ENCODE measurements at regions not wholly inside any gene's neighbourhood (a gene's known extent, or its start where the extent isn't known, plus 50 kb on each side); places are given as distances from the start of the nearest gene placed in this dataset.

DNA sequence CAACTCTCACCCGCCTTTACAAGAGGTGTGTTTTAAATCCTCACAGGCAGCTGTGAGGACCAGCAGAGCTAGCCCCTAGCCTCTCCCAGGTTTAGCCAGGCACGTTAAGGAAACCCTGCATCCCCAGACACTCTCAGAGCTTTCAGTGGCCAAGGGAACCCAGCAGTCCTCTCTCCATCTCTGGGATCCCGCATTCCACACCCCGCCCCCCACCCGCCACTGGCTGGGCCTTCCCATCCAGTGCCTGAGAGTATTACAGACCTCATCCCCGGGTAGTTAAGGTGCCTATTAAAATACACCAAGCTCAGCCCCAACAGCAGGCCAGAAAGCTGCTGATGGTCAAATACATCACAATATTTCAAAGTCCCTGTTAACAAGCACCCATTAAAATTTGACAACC, 256.2 kb downstream of the BCOR start:
- TF ChIP-seq, protein P1, sequence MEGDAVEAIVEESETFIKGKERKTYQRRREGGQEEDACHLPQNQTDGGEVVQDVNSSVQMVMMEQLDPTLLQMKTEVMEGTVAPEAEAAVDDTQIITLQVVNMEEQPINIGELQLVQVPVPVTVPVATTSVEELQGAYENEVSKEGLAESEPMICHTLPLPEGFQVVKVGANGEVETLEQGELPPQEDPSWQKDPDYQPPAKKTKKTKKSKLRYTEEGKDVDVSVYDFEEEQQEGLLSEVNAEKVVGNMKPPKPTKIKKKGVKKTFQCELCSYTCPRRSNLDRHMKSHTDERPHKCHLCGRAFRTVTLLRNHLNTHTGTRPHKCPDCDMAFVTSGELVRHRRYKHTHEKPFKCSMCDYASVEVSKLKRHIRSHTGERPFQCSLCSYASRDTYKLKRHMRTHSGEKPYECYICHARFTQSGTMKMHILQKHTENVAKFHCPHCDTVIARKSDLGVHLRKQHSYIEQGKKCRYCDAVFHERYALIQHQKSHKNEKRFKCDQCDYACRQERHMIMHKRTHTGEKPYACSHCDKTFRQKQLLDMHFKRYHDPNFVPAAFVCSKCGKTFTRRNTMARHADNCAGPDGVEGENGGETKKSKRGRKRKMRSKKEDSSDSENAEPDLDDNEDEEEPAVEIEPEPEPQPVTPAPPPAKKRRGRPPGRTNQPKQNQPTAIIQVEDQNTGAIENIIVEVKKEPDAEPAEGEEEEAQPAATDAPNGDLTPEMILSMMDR (IDR thresholded peaks at IDR 0.05; ENCODE audit: low read depth, low read length): no peak

DNA sequence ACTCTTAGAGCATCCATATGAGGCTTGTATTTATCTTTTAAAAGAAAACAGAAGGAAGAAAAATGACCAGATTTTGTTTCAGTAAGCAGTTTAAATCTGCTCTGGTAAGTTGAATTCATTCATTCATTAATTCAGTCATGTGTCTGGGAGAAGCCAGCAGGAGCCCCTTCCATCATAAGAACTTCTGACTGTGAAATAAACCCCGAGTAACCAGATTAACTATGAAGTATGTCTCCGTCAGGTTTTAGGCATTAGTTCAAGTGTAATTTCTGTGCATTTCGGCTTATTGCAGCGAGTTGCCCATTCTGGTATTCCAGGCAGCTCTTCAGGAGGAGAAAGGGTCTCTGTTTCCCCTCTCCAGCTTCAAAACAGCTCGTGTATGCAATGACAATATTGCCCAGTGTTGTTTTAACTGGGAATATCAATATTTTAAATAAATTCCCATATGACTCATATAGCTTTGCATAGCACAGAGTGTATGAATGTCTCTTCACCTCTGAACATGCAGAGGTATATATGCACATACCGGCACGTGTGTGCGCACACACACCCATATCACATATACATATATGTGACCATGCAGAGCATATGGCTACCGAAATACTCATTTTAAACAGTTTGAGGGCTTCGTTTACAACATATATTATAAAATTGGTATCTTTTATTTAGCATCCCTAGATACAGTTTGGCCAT, 255.3 kb downstream of the BCOR start:
- DNase-seq (ENCODE audit: low read depth in 1 of 2, low spot score in 1 of 2): no peak
- Histone ChIP-seq H3K4me3 (no peak overlapping the region), H3K27me3 (no peaks in the 10 kb centered on the region), H3K9me3 (ENCODE audit: low read depth) (no peaks in the 10 kb centered on the region), H3K36me3 (no peaks in the 10 kb centered on the region), H3K4me1 (ENCODE audit: low read depth) (peaks cover 9% of the 10 kb centered on the region), H3K27ac (no peak overlapping the region)
- TF ChIP-seq, protein P1 (IDR thresholded peaks at IDR 0.05; ENCODE audit: low read depth, low read length): no peak

More for the DNA sequence above, 256.2 kb downstream of the BCOR start:
- H3K4me1 ChIP-seq (ENCODE audit: low read depth): peaks cover 9% of the 10 kb centered on the region
- H3K27me3 ChIP-seq: no peaks in the 10 kb centered on the region
- H3K27ac ChIP-seq: no peak overlapping the region
- no peaks in the 10 kb centered on the region for H3K9me3 ChIP-seq (ENCODE audit: low read depth)
- H3K36me3 ChIP-seq: no peaks in the 10 kb centered on the region
- no peak overlapping the region for H3K4me3 ChIP-seq
- DNase-seq (ENCODE audit: low read depth in 1 of 2, low spot score in 1 of 2): no peak

DNA sequence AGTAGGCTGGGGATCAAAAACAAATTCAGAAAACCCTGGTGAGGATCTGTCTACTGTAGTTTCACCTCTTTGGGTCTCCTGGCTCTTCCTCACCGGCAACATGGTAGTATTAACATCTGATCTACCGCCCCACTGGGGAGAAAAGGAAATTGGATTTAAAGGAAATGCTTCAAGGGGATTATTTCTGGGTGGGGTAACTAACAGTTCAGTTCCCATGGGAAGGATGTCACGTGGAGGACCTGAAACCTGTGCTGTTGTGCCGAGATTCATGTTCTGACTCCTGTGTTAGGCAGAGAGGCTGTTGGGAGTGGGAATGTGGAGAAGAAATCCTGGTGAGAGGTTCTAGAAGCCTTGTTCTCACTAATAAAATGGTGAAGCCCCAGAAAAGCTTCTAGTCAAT, 254.4 kb downstream of the BCOR start:
- no peak for DNase-seq (ENCODE audit: low read depth in 1 of 2, low spot score in 1 of 2)
- Histone ChIP-seq H3K4me1 (ENCODE audit: low read depth) (peaks cover 9% of the 10 kb centered on the region), H3K4me3 (no peak overlapping the region), H3K9me3 (ENCODE audit: low read depth) (no peaks in the 10 kb centered on the region), H3K27me3 (no peaks in the 10 kb centered on the region), H3K27ac (no peak overlapping the region), H3K36me3 (no peaks in the 10 kb centered on the region)
- TF ChIP-seq, protein P1 (IDR thresholded peaks at IDR 0.05; ENCODE audit: low read depth, low read length): no peak

DNA sequence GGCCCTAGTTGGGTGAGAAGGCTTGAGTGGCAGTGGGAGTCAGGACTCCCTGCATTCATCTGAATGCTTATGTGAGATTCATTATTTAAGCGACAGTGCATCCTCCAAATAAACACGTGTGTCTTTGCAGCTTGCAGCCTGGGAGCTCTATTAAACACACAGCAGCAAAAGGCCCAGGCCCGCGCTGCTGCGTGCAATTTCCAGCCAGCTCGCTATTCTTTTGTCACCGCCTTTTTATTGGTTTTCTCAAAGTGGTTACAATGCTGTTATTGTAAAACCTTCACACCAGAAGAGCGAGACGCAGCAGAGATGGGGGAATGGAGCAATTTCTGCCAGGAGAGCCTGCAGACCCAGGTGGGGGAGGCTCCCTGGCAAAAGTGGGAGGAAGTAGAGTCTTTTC, 252.5 kb downstream of the BCOR start:
- H3K9me3 ChIP-seq (ENCODE audit: low read depth): no peaks in the 10 kb centered on the region
- H3K27me3 ChIP-seq: no peaks in the 10 kb centered on the region
- no peak for DNase-seq (ENCODE audit: low read depth in 1 of 2, low spot score in 1 of 2)
- no peak overlapping the region for H3K27ac ChIP-seq
- H3K4me1 ChIP-seq (ENCODE audit: low read depth): peaks cover 21% of the 10 kb centered on the region
- TF ChIP-seq, protein P1 (IDR thresholded peaks at IDR 0.05; ENCODE audit: low read depth, low read length): no peak
- H3K36me3 ChIP-seq: no peaks in the 10 kb centered on the region
- H3K4me3 ChIP-seq: no peak overlapping the region

DNA sequence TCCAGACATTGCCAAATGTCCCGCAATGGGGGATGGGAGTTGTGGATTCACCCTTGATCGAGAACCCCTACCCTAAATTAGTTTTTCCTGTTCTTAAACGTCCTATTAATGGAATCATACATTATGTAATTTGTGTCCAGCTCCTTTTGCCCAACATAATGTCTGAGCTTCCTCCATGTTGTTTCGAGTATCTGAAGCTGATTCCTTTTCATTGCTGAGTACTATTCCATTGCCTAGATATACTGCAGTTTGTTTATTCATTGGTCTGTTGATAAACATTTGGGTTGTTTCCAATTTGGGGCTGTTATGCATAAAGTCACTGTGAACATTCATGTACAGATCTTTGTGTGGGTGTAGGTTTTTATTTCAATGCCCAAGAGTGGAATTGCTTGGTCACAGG, 251.3 kb downstream of the BCOR start:
- Histone ChIP-seq H3K36me3 (no peaks in the 10 kb centered on the region), H3K27ac (no peak overlapping the region), H3K4me1 (ENCODE audit: low read depth) (peaks cover 22% of the 10 kb centered on the region), H3K9me3 (ENCODE audit: low read depth) (no peaks in the 10 kb centered on the region), H3K4me3 (no peak overlapping the region), H3K27me3 (no peaks in the 10 kb centered on the region)
- DNase-seq (ENCODE audit: low read depth in 1 of 2, low spot score in 1 of 2): no peak
- TF ChIP-seq, protein P1 (IDR thresholded peaks at IDR 0.05; ENCODE audit: low read depth, low read length): no peak
